IPS DF 6.9 (cell line): ENCODE measurements at regions not wholly inside any gene's neighbourhood (a gene's known extent, or its start where the extent isn't known, plus 50 kb on each side); places are given as distances from the start of the nearest gene placed in this dataset.

Experiments
- DNase-seq: peaks from one replicate; pipeline ENCODE4 v3.0.0-alpha.2; 2013; ENCODE audit warnings: low read depth, low spot score
- H3K27ac ChIP-seq: one replicate; pipeline ENCODE4 v1.5.1; 2013; ENCODE audit warnings: low read length, control low read depth
- H3K27me3 ChIP-seq: 2 replicates; pipeline ENCODE4 v1.6.1; 2013; ENCODE audit warnings: mild to moderate bottlenecking, low read length; ENCODE audit not compliant: control insufficient read depth, insufficient read depth
- H3K36me3 ChIP-seq: 2 replicates; pipeline ENCODE4 v1.6.1; 2013; ENCODE audit warnings: low read length; ENCODE audit not compliant: control insufficient read depth, insufficient read depth
- H3K4me1 ChIP-seq: 2 replicates; pipeline ENCODE4 v1.6.1; 2013; ENCODE audit warnings: low read length; ENCODE audit not compliant: control insufficient read depth, insufficient read depth
- H3K4me3 ChIP-seq: 2 replicates; pipeline ENCODE4 v1.5.1; 2013; ENCODE audit warnings: mild to moderate bottlenecking, low read length
- H3K9me3 ChIP-seq: 2 replicates; pipeline ENCODE4 v1.6.1; 2013; ENCODE audit warnings: low read length, inconsistent platforms; ENCODE audit not compliant: control insufficient read depth, insufficient read depth
- WGBS: extraction: QIAGEN DNeasy Blood & Tissue Kit; methylation state at CpG from one replicate; pipeline ENCODE4 v1.1.7; 2013; ENCODE audit warnings: mixed read lengths, missing lambda C conversion rate; ENCODE audit not compliant: insufficient read length, insufficient coverage; 5-methylcytosine and 5-hydroxymethylcytosine counted together

GRCh38 chr2:122363885-122364284 is 608.4 kb downstream of the TSN start:
- Histone ChIP-seq H3K9me3 (no peaks in the 10 kb centered on the region), H3K27ac (no peak overlapping the region), H3K36me3 (no peaks in the 10 kb centered on the region), H3K4me1 (no peaks in the 10 kb centered on the region), H3K4me3 (no peak overlapping the region), H3K27me3 (no peaks in the 10 kb centered on the region)
- no peak for DNase-seq
- no CpG with 5 or more reads among the region's 2 CpGs for WGBS

- WGBS, result no CpG with 5 or more reads among the region's 2 CpGs
- no peaks in the 10 kb centered on the region for H3K4me1 ChIP-seq
- no peaks in the 10 kb centered on the region for H3K27me3 ChIP-seq
- no peaks in the 10 kb centered on the region for H3K9me3 ChIP-seq
- no peak for DNase-seq
- no peak overlapping the region for H3K27ac ChIP-seq
- H3K4me3 ChIP-seq, result no peak overlapping the region
- H3K36me3 ChIP-seq, result no peaks in the 10 kb centered on the region
These were observed 611.0 kb downstream of the TSN start for GRCh38 chr2:122366427-122366826.

GRCh38 chr2:122366969-122367645 is 611.7 kb downstream of the TSN start:
- no peaks in the 10 kb centered on the region for H3K27me3 ChIP-seq
- no peak for DNase-seq
- no peak overlapping the region for H3K4me3 ChIP-seq
- H3K4me1 ChIP-seq, result no peaks in the 10 kb centered on the region
- H3K9me3 ChIP-seq, result no peaks in the 10 kb centered on the region
- no peaks in the 10 kb centered on the region for H3K36me3 ChIP-seq
- WGBS, result no CpG with 5 or more reads among the region's 7 CpGs
- H3K27ac ChIP-seq, result no peak overlapping the region

GRCh38 chr2:122367646-122368010 is 612.2 kb downstream of the TSN start:
- Histone ChIP-seq H3K4me3 (no peak overlapping the region), H3K4me1 (no peaks in the 10 kb centered on the region), H3K27ac (no peak overlapping the region), H3K36me3 (no peaks in the 10 kb centered on the region), H3K9me3 (no peaks in the 10 kb centered on the region), H3K27me3 (no peaks in the 10 kb centered on the region)
- DNase-seq, result no peak
- no CpG with 5 or more reads among the region's 2 CpGs for WGBS

- WGBS, result no CpG with 5 or more reads among the region's 1 CpG
These were observed 613.3 kb downstream of the TSN start for GRCh38 chr2:122368576-122369243.

GRCh38 chr2:122378521-122378920 is 623.1 kb downstream of the TSN start:
- no peak for DNase-seq
- H3K36me3 ChIP-seq, result no peaks in the 10 kb centered on the region
- no peaks in the 10 kb centered on the region for H3K27me3 ChIP-seq
- WGBS, result no CpG with 5 or more reads among the region's 1 CpG
- H3K9me3 ChIP-seq, result no peaks in the 10 kb centered on the region
- no peaks in the 10 kb centered on the region for H3K4me1 ChIP-seq
- no peak overlapping the region for H3K4me3 ChIP-seq
- H3K27ac ChIP-seq, result no peak overlapping the region

More at GRCh38 chr2:122368576-122369243, 613.3 kb downstream of the TSN start:
- Histone ChIP-seq H3K4me1 (no peaks in the 10 kb centered on the region), H3K27ac (no peak overlapping the region), H3K9me3 (no peaks in the 10 kb centered on the region), H3K36me3 (no peaks in the 10 kb centered on the region), H3K4me3 (no peak overlapping the region), H3K27me3 (no peaks in the 10 kb centered on the region)
- no peak for DNase-seq

GRCh38 chr2:122384768-122385333 is 629.4 kb downstream of the TSN start:
- DNase-seq, result no peak
- no CpG with 5 or more reads among the region's 4 CpGs for WGBS

GRCh38 chr2:122388208-122388607 is 632.8 kb downstream of the TSN start:
- WGBS, result no CpG with 5 or more reads among the region's 3 CpGs
- DNase-seq, result no peak
- no peaks in the 10 kb centered on the region for H3K9me3 ChIP-seq
- H3K27ac ChIP-seq, result no peak overlapping the region
- no peaks in the 10 kb centered on the region for H3K27me3 ChIP-seq
- H3K4me3 ChIP-seq, result no peak overlapping the region
- no peaks in the 10 kb centered on the region for H3K4me1 ChIP-seq
- no peaks in the 10 kb centered on the region for H3K36me3 ChIP-seq

More at GRCh38 chr2:122384768-122385333, 629.4 kb downstream of the TSN start:
- Histone ChIP-seq H3K4me3 (no peak overlapping the region), H3K36me3 (no peaks in the 10 kb centered on the region), H3K9me3 (no peaks in the 10 kb centered on the region), H3K27ac (no peak overlapping the region), H3K27me3 (no peaks in the 10 kb centered on the region), H3K4me1 (no peaks in the 10 kb centered on the region)

GRCh38 chr2:122389694-122390093 is 634.2 kb downstream of the TSN start:
- no CpG with 5 or more reads among the region's 4 CpGs for WGBS
- Histone ChIP-seq H3K4me1 (no peaks in the 10 kb centered on the region), H3K27me3 (no peaks in the 10 kb centered on the region), H3K27ac (no peak overlapping the region), H3K4me3 (no peak overlapping the region), H3K9me3 (no peaks in the 10 kb centered on the region), H3K36me3 (no peaks in the 10 kb centered on the region)
- DNase-seq, result no peak

GRCh38 chr2:122390406-122390805 is 635.0 kb downstream of the TSN start:
- Histone ChIP-seq H3K27me3 (no peaks in the 10 kb centered on the region), H3K4me1 (no peaks in the 10 kb centered on the region), H3K36me3 (no peaks in the 10 kb centered on the region), H3K4me3 (no peak overlapping the region), H3K27ac (no peak overlapping the region), H3K9me3 (no peaks in the 10 kb centered on the region)
- no CpG with 5 or more reads among the region's 1 CpG for WGBS
- DNase-seq, result no peak
